ENCODE measurements at regions not wholly inside any gene's neighbourhood (a gene's known extent, or its start where the extent isn't known, plus 50 kb on each side); places are given as distances from the start of the nearest gene placed in this dataset.

DNA sequence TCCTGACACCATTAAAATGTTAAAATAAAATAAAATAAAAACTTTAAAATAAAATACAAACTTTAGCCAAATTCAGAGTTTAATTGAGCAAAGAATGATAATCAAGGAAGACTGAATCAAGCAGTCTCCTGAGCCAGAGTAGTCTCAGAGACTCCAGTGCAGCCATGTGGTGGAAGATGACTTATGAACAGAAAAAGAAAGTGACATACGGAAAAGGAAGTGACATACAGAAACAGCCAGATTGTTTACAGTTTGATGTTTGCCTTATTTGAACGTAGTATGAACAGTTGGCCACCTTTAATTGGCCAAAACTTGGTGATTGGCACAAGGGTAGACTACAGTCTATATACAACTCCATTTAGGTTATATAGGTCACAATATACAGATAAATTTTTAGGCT is 787.2 kb downstream of the ADCYAP1 start:
- H3K4me3 ChIP-seq (ENCODE audit: low read depth, low read length): no peak overlapping the region

DNA sequence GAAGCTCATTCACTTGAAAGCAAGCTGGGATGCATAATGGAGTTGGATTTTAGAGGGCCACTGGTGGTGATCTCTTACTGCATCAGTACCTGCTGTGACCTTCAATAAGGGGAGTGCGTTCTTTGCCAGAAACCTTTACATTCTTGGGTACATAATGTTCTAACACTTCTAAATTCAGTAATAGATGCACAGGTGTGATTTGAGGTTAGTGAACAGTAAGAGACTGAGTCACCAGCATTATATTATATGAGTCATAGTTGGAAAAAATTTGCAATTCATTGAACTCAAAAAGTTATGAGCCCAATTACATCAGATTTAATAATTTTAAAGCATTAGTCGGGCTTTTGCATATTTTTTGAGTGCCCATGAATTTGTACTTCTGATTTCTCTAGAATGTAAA is 803.3 kb downstream of the ADCYAP1 start:
- TF ChIP-seq, protein P1, sequence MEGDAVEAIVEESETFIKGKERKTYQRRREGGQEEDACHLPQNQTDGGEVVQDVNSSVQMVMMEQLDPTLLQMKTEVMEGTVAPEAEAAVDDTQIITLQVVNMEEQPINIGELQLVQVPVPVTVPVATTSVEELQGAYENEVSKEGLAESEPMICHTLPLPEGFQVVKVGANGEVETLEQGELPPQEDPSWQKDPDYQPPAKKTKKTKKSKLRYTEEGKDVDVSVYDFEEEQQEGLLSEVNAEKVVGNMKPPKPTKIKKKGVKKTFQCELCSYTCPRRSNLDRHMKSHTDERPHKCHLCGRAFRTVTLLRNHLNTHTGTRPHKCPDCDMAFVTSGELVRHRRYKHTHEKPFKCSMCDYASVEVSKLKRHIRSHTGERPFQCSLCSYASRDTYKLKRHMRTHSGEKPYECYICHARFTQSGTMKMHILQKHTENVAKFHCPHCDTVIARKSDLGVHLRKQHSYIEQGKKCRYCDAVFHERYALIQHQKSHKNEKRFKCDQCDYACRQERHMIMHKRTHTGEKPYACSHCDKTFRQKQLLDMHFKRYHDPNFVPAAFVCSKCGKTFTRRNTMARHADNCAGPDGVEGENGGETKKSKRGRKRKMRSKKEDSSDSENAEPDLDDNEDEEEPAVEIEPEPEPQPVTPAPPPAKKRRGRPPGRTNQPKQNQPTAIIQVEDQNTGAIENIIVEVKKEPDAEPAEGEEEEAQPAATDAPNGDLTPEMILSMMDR (IDR thresholded peaks at IDR 0.05; ENCODE audit: low read depth, low read length, missing control alignments): no peak
- H3K4me3 ChIP-seq (ENCODE audit: low read depth, low read length): no peak overlapping the region
- DNase-seq (ENCODE audit: low read depth): no peak

More for the DNA sequence above, 787.2 kb downstream of the ADCYAP1 start:
- DNase-seq (ENCODE audit: low read depth): no peak
- TF ChIP-seq, protein P1 (IDR thresholded peaks at IDR 0.05; ENCODE audit: low read depth, low read length, missing control alignments): no peak

DNA sequence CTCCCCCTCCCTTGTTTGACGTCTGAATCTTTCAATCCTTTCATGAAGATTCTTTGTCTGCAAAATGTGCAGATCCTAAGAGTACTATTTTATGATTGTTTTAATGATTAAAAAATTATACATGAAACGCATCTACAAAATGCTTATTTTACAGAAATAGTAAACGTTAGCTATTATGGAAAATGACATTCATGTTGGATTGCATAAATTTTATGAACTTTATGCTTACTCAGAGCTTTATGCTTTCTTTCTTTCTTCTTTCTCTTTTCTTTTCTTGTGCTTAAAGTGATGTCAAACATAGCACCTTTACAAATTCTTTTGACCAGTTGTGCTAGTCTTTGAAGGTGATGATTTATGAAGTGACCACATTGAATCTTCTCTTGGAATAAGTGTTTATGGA is 805.4 kb downstream of the ADCYAP1 start:
- no peak for DNase-seq (ENCODE audit: low read depth)
- TF ChIP-seq, protein P1 (IDR thresholded peaks at IDR 0.05; ENCODE audit: low read depth, low read length, missing control alignments): no peak
- no peak overlapping the region for H3K4me3 ChIP-seq (ENCODE audit: low read depth, low read length)

DNA sequence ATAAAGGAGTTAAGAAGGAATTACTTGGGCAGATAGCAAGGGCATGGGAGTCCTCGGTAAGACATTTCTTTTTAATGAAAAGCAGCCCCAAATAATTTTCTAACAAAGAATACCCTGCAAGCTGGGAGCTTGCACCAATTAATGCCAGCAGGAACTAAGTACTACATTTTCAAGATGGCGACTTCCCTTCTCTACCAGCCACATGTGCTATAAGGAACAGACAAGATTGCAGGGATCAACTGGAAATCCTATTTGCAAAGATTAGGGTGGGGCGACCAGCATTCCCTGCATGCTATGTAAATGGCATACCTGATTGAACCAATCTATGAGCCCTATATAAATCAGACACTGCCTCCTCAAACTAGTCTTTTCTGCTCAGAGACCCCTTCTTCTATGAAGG is 827.5 kb downstream of the ADCYAP1 start:
- TF ChIP-seq, protein P1 (IDR thresholded peaks at IDR 0.05; ENCODE audit: low read depth, low read length, missing control alignments): no peak
- DNase-seq (ENCODE audit: low read depth): no peak

DNA sequence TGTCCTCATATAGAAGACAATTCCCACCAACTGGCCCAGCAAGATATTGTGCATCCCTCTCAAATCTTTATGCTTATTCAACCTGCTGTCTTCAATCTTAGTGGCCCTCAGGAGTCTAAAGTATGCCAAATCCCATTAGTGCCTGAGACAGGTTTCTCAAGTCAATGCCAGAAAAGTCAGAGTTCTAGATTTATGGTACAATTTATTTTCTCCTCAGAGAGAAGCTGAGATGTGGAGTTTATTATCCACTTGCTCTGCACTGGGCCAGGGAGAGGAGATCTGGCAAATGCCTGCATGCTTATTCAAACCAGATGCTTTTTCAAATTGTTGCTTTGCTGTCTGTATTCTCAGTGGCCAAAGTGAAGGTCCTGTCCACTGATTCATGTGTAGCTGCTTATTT is 825.2 kb downstream of the METTL4 start:
- TF ChIP-seq, protein P1 (IDR thresholded peaks at IDR 0.05; ENCODE audit: low read depth, low read length, missing control alignments): no peak
- no peak overlapping the region for H3K4me3 ChIP-seq (ENCODE audit: low read depth, low read length)
- no peak for DNase-seq (ENCODE audit: low read depth)

More for the DNA sequence above, 827.5 kb downstream of the ADCYAP1 start:
- H3K4me3 ChIP-seq (ENCODE audit: low read depth, low read length): no peak overlapping the region

DNA sequence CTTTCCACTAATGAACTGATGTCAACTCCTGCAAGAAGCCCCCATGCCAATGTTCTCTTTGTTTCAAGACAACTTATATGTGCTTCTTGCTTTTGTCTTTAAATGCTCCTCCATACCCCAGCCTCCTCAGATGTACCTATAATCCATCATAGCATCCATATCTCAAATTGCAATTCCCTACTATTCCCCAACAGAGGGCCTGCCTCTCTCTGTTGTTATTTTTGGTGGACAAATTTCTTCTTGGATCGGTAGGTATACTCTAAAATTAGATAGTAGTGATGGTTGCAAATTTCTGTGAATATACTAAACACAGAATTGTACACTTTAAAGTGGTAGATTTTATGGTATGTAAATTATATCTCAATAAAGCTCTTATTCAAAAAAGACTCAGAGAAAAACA is 820.1 kb downstream of the METTL4 start:
- DNase-seq (ENCODE audit: low read depth): no peak
- TF ChIP-seq, protein P1 (IDR thresholded peaks at IDR 0.05; ENCODE audit: low read depth, low read length, missing control alignments): no peak
- H3K4me3 ChIP-seq (ENCODE audit: low read depth, low read length): no peak overlapping the region

DNA sequence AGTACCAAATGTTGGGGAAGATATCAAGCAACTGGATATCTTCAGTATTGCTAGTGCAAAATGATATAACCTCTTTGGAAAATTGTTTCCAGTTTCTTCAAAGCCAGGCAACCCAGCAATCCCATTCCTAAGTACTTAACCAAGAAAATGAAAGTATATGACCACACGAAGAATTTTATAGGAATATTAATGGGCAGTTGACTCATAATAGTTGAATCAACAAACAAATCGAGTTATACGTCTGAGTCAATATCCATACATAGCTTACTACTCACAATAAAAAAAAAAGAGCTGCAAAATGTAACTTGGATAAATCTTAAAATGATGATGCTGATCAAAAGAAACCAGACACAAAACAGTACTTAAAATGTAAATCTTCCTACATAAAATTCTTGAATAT is 810.4 kb downstream of the METTL4 start:
- no peak overlapping the region for H3K4me3 ChIP-seq (ENCODE audit: low read depth, low read length)
- TF ChIP-seq, protein P1 (IDR thresholded peaks at IDR 0.05; ENCODE audit: low read depth, low read length, missing control alignments): no peak
- DNase-seq (ENCODE audit: low read depth): no peak

Measured in GM12864 (cell line).